Muscle of arm (tissue), 1 donor: ENCODE measurements at regions not wholly inside any gene's neighbourhood (a gene's known extent, or its start where the extent isn't known, plus 50 kb on each side); places are given as distances from the start of the nearest gene placed in this dataset.
"Not testable (repeated sequence)": the region's sequence is repeated elsewhere in the genome, so short reads cannot be mapped to it uniquely, and the experiment has no call there.

Source experiments
- DNase-seq: peaks from one replicate; pipeline ENCODE4 v3.0.0-alpha.2; 2013

DNA sequence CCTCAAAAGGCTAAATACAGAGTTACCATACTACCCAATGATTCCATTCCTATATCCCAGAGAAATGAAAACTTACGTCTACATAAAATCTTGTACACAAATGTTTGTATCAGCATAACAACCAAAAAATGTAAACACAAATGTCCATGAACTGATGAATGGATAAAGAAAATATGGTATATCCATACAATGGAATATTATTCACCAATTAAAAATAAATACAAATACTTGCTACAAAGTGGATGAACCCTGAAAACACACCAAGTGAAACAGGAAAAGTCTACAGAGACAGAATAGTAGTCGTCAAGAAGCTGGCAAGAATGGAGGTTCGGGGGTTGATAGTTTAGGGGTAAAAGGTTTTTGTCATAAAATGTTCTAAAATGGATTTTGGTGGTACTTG lies 54.0 kb upstream of the ANKRD28 start:
- DNase-seq: no peak

DNA sequence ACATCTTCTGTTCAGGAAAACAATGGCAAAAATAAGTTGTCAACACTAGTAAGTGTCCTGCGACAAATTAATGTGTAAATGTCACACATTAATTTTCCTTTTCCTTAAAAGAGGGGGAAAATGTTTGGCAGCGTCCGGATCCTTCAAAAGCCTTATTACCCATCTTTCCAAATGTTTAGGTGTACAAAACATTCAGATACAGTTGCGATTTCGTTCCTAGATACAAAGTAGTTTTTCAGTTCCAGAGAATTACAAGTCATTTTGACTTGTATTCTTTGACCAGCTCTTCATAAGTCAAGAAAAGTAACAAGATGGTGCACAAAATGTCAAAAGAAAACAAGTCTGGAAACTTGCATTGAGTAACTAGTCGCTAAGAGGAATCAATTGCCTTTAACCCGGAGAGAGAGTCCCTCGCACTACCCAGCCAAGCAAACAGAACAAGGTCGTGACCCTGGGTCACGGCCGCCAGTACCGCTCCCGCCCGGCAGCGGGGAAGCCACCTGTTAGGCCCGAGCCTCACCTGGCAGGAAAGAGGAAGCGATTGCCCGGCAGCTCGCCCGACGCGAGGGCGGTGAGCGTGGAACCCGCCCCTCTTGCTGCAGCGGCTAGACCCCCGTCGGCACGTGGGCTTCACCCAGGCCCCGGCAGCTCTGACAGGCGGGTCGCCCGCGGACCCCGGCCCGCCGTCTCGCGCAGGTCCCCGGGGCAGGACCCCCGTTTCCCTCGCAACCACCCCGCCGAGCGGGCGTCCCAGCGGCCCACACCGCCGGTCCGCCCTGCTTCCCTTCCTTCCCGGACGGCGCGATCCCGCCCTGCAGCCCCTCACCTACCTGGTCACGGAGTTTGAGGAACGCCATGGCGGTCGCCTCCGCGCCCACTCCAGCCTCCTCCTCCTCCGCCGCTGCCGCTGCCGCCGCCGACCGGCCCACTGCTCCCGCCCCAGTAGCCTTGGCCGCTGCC lies 61.0 kb upstream of the ANKRD28 start:
- DNase-seq: peak; percentile 19

DNA sequence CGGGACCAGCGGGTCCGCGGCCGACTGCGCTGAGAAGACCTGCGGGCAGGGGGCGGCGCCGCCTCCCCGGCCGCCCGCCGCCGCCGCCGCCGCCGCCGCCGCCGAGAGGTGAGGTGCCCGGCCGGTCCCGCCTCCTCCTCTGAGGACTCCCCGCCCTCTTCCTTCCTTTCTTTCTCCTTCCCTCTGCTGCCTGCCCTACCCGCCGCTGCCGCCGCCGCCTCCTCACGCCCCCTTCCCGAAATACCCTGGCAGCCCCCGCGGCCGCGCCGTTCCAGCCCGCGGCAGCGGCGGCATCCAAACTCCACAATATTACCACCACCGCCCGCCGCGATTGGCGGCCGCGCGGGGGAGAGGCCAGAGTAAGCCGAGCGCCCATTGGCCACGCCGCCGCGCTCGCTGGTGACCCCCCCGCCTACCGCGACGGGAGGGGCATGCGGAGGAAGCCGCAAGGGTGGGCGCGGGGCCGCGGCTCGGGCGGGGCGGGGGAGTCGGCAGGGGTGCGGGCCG lies 61.8 kb upstream of the ANKRD28 start:
- DNase-seq: peak; percentile 79

DNA sequence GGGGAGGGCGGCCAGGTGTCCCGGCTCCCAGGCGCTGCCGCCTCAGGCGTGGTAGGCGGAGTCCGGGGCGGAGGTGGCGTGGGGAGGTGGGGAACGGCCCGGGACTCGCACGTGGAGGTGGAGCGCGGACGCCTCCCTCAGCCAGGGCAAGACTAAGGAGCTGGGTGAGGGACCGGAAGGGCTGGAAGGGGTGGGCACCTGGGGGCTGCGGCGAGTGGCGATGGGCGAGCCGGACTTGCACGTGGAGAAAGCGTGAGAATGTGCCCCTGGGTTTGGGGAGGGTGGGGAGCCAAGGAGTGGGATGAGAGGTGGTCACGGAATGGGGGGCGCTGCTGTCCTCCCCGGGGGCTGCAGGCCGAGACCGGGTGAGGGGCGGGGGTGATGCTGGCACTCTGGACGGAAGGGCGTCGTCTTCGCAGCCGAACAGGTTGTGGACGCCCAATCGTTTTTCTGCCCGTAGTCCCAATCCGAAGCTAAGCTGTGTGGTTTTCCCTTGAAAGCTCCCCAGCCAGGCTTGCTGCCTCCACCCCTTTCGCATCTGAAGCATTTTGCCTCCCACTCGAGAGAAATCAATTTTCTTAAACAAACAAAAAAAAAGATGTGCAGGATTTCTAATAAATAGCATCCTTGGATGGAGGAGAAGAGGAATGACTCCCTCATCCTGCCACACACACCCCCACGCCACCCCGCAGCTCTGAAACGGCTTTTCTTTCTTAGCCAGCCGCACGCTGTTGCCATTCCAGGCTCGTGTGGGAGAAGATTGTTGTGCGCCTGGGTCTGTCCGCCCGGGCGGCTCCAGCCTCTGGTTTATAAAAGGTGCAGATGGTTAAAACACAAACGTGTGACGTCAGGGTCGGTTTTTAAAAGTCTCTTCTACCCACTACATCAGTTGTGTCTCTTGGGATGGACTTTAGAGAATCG lies 62.5 kb upstream of the ANKRD28 start:
- DNase-seq: peak; percentile 25

DNA sequence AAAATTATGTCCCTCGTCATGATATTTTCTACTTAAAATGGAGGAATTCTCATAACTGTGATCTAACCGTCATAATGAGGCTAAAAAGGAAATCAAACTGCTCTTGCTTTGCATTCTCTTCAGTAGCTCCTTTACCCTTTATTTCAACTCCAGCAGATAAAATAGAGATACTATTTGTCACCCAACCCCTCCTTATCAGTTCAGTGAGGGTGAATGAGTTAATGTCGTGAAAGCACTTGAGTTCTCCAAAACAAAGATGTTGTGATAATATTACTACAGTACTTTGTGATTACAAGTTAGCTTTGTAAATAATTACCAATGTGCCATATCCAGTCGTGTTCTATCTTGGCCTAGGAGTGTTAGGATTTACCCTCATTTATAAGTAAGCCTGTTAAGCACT lies 63.4 kb upstream of the ANKRD28 start:
- no peak for DNase-seq

DNA sequence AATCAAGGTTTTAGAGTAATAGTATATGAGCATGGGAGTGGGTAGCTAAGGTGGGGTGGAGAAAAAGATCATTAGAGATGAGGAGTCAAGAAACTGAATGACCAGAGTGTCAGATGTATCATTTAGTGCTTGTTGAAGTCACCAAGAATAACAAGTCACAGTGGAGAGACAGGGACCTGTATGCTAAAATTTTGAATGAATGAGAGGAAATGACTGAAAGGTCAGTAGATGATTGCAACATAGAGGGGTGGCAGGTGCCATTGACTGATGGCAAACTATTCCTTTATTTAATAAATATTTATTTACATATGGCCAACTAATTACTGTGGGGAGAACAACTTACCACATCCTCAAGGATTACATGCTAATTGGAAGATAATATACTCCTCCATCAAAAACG lies 75.0 kb upstream of the ANKRD28 start:
- DNase-seq: no peak

DNA sequence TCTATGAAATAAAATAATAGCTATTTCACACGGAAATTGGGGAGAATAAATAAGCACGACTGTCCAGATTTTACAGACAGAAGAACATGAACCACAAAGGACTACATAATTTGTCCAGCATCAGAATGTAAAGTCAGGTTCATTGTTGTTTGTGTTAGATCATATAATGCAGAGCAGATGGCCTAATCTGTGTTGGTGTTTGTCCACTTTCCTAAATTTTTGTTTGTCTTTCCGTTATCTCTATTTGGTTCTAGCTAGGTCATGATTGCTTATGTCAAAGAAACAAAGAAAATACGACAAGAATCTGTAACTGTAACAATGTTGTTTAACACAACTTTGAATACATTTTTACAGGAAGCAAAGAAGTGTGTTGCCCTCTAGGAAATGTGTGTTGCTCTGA lies 75.6 kb upstream of the ANKRD28 start:
- no peak for DNase-seq

DNA sequence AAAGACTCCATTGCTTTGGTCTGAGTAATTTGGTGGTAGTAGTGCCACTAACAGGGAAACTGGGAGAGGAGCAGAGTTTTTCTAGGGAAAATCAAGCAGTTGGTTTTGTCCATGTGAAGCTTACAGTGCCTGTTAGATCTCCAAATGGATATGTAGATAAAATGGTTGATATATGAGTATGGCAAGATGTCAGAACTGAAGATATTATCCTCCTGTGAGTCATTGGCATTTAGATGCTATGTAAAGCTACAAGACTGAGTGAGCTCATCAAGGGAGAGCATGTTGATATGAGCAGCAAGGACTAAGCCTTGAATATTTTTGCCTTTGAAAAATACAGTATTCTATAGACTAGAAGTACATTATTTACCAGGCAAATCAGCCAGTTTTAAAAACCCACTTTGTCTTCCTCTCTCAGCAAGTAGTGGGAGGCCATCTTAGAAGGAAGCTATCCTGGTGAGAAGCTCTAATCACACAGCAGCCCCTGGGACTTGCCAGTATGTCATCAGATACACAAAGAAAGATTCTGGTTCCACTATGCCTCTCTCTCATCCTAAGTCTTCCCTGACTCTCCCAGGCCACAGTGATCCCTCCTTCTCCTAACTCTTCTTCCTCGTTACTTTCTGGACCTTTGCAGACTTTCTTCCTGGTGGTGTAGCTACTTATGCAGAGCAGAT lies 77.4 kb upstream of the ANKRD28 start:
- DNase-seq: no peak

DNA sequence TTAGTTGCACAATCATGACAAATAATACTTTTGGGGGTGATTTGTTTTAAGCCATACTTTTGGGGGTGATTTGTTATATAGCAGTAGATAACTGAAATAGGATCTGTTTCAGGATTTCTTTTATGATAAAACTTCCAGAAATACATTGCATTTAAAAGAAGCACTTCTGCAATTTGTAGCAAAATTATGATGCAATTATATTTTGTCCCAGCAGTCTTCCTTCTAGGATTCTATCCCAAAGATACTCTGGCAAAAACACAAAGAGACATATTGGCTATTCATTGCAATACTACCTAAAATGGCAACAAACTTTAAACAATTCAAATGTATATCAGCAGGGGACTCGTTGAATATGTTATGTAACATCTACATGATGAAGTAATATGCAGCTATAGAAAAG lies 78.9 kb upstream of the ANKRD28 start:
- no peak for DNase-seq

DNA sequence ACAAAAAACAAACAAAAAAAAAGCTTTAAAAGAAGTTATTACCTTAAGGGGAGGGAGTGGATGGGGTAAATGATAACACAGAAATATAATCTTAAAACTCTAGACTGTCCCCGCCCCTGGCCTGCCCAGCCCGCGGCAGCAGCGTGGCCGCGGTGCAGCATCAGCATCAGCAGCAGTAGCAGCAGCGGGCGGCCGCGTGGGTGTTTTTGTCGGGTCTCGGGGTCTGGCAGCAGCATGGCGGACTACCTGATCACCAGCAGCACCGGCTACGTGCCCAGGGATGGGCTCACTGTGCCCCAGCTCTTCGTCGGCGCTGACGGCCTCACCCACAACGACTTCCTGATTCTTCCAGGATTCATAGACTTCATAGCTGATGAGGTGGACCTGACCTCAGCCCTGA lies 80.0 kb upstream of the ANKRD28 start:
- no peak for DNase-seq

DNA sequence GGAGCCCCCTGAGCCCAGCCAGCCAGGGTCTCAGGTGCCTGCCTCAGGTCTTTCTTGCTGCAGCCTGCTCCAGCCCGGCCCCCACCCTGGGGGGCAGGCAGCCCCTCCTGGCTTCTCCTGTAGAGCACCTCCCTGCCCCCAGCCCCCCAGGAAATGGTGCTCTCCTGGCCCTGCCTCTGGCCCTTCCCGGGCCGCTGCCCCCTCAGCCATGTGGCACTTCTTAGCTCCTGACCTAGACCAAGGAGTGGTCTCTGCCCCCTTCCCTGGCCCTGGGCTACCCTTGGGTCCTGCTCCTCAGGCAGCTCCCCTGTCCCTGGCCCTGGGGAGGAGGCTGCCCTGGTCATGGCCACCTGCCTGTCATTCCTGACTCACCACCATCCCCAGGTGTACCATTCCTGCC lies 82.0 kb upstream of the ANKRD28 start:
- DNase-seq: not testable (repeated sequence)

DNA sequence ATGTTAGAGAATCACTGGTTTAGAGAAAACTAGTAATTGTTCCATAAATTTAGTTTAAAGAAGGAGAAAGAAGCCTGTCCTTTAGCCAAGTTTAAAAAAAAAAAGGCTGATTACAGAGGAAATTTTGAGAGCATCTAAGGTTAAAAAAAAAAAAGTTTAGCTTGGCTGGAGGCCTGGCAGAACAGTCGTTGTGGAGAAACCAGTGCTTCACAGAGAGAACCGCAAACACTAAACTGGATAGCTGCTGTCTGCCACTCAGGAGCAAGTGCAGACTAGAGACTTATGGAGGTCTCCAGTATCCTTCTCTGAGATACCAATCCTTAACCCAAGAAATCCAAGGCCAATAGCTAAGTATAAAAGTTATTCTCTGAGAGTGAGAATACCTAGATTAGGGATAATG lies 84.8 kb upstream of the ANKRD28 start:
- DNase-seq: no peak

DNA sequence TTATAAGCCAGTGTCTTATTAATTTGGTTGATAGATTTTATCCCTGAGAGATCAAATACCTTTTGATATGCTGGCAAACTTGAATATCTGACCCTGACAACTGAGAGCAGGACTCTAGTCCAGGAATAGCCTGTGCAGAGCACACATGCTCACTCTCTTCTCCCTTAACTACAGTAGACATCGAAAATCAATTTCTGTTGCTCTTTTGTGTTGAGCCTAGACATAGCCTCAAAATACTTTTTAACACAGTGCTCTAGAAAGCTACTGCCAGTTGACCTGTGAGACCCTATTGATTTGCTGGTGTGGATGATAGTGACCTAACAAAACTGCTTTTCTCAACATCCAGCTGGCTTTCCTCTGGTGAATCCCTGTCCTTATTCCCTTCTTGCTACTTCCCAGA lies 86.4 kb upstream of the ANKRD28 start:
- no peak for DNase-seq

DNA sequence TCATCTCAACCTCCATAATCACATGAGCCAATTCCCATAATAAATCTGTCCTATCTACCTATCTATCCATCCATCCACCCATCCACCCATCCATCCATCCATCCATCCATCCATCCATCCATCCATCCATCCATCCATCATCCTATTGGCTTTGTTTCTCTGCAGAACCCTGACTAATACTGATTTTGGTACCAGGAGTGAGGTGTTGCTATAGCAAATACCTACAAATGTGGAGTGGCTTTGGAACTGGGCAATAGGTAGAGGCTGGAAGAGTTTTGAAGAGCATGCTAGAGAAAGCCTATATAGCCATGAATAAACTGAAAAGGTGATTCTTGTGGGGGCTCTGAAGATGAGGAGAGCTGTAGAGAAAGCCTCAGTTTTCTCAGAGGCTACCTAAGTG lies 88.7 kb upstream of the ANKRD28 start:
- no peak for DNase-seq

DNA sequence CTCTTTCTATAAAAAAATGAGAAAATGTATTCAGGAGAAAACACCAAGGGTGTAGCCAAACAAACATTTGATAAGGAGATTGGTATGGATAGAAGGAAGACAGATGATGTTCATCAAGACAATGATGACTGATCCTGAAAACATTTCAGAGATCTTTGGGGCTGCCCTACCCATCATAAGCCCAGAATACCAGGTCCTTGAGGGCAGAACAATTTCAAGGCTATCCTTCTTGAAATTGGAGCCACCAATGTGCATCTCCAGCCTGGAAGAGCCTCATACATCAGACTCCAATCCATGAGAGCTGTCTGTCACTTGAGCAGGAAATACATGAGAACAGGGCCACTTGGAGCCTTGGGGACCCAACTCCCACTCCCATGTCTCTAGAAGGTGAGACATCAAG lies 89.5 kb upstream of the ANKRD28 start:
- DNase-seq: no peak

DNA sequence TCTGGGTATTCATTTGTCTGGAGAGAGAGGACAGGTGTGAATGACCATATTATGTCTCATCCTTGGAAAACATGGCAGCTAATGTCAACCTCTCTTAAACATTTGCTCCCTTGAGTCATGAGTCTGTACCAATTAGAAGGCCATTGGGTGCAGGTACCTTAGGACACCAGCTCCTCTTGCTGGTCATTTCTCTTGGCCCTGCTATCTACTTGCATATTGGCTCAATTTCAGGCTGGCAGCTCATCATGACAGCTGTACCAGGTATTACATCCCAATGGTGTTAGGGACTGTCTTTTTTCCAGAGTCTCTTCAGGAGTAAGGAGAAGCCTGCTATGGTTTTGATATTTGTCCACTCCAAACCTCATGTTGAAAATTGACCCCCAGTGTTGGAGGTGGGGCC lies 92.2 kb upstream of the ANKRD28 start:
- DNase-seq: no peak

DNA sequence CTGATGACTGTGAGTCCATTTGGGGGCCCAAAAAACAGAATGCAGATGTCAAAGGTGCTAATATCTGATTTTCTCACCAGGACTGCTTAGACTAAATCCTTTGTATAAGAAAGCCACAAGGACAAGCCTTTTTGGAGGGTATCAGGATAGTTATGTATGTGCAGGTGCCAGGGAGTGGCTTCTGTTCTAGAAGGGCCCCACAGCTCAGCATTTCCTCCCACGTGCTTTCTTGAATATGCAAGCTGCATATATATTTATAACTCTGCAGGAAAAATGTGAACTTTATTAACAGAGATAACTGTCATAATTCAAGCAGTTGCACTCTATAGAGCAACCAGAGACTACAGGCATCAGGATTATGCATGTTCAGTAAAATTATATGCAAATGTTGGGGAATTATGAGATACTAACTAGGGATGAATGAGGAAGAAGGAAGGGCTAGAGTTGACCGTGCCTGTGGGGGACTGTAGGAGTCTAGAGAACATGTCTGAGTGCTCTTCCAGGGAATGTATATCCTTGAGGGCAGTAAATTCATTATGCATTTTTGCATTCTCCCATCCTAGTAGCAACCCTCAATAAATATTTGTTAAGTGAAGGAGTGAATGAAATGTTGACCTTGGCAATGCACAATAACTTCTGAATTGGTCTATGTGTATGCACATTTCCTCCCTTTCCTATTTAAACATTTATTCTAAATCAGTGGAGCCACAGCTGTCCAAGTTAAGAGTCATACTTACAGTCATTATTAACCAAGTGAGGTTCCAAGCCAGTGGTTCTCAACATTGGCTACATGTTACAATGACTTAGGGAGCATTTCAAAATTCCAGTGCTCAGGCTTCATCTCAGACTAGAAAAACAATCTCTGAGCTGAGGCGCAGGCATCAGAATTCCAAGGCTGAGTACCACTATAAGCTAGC lies 94.8 kb upstream of the ANKRD28 start:
- DNase-seq: peak; percentile 5

DNA sequence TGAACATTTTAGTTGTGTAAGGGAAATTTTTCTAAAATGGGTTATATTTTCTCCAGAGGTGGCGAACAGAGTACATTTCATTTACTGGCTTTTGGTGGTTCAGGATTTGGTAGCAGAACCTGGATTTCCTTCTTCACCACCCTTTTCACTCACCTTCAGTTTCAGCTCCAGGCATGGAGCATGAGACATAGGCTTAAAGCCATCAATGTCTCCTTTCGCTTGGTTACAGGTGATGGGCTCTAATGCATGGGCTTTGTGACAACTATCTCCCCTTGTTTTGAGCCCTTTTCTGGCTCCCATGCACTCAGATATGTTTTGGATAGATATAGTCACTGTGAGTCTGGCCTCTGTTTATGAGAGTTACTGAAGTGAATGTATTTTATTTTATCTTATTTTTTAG lies 96.6 kb upstream of the ANKRD28 start:
- DNase-seq: no peak

DNA sequence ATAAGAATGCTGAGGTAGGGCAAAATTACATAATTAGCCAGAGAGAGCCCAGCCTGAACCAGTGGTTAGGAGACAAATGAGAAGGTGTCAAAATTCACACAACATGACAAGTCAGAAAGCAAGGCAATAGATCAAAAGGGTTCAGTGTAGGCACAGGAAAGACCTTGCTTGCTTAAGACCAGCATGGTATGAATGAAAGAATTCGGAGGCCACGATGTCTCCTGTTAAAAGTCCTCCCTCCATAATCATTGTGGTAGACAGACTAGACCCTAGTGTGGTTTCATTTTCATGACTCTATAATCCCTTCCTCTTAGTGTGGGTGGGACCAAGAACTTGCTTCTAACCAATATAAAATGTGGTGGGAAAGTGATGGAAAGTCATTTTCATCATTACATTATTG lies 98.7 kb upstream of the ANKRD28 start:
- no peak for DNase-seq

DNA sequence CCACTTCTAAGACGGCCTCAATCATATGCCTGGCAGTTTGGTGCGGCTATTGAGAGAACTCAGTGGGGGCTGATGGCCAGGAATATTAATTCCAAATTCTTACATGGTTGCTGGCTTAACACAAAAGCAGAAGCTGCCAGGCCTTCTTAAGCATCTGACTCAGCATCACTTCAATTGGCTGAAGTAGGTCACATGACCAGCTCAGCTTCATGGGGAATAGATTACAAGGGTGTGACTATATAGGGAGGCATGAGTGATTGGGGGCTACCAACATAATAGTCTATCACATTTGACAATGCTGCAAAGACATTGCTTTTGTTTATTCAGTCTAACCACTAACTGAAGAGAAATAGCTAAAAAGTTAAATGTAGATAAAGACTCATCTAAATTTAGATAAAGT lies 101.6 kb upstream of the ANKRD28 start:
- DNase-seq: no peak

DNA sequence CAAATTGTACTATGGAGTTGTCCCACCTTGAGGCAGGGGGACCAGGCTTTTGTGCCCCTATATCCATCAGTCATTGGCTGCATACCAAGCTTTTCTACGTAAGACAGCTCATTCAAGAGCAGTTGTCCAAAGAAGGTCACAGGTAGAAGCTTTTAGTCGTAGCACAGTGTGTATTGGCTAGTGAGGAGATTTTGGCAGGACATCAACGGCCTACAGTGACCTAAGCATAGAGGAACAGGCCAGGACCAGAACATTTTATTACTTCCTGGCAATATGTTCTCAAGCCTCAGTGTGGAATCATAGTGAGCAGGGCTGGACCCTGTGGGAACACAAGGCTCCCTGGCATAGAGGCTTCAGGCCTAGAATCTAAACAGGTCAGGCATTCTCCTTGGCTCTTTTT lies 105.4 kb upstream of the ANKRD28 start:
- DNase-seq: peak; percentile 8
